ENCODE measurements at regions not wholly inside any gene's neighbourhood (a gene's known extent, or its start where the extent isn't known, plus 50 kb on each side); places are given as distances from the start of the nearest gene placed in this dataset.
A peak's percentile ranks its signal among the peaks of the same experiment; 100 is the strongest.
"Not testable (repeated sequence)": the region's sequence is repeated elsewhere in the genome, so short reads cannot be mapped to it uniquely, and the experiment has no call there.

GRCh38 chr16:29578898-29579297 is 72.7 kb upstream of the NPIPB12 start:
- not testable (repeated sequence) for DNase-seq

GRCh38 chr16:29581764-29582163 is 75.6 kb upstream of the NPIPB12 start:
- not testable (repeated sequence) for DNase-seq

- not testable (repeated sequence) for DNase-seq
Measured at GRCh38 chr16:29591919-29592318, 71.1 kb upstream of the SPN start.

- DNase-seq, result not testable (repeated sequence)
Measured at GRCh38 chr16:29594269-29594925, 68.7 kb upstream of the SPN start.

GRCh38 chr16:29594926-29595838 is 67.9 kb upstream of the SPN start:
- DNase-seq, result peak; percentile 70

GRCh38 chr16:29597030-29597429 is 66.0 kb upstream of the SPN start:
- DNase-seq, result not testable (repeated sequence)

- DNase-seq, result not testable (repeated sequence)
Measured at GRCh38 chr16:29600111-29601000, 62.7 kb upstream of the SPN start.

GRCh38 chr16:29602247-29602625 is 60.8 kb upstream of the SPN start:
- DNase-seq, result not testable (repeated sequence)

GRCh38 chr16:29602683-29603088 is 60.4 kb upstream of the SPN start:
- not testable (repeated sequence) for DNase-seq

- not testable (repeated sequence) for DNase-seq
Measured at GRCh38 chr16:29604631-29605549, 58.2 kb upstream of the SPN start.

- DNase-seq, result not testable (repeated sequence)
Measured at GRCh38 chr16:29605593-29606205, 57.3 kb upstream of the SPN start.

- not testable (repeated sequence) for DNase-seq
Measured at GRCh38 chr16:29606669-29607427, 56.2 kb upstream of the SPN start.

- DNase-seq, result not testable (repeated sequence)
Measured at GRCh38 chr16:29607428-29607823, 55.6 kb upstream of the SPN start.

- not testable (repeated sequence) for DNase-seq
Measured at GRCh38 chr16:29612381-29613306, 50.4 kb upstream of the SPN start.
